NCI-H128 (cell line): ENCODE measurements at regions not wholly inside any gene's neighbourhood (a gene's known extent, or its start where the extent isn't known, plus 50 kb on each side); places are given as distances from the start of the nearest gene placed in this dataset.
A peak's percentile ranks its signal among the peaks of the same experiment; 100 is the strongest.

Experiments
- DNase-seq: peaks from one replicate; lab custom pipeline; 2025; ENCODE audit not compliant: unreplicated experiment; lab: John Stamatoyannopoulos, UW

- DNase-seq: no peak
These were observed 143.4 kb upstream of the CPSF6 start for GRCh38 chr12:69095765-69096477.

GRCh38 chr12:69096669-69097335, 142.6 kb upstream of the CPSF6 start:
- no peak for DNase-seq

GRCh38 chr12:69097619-69098368, 141.6 kb upstream of the CPSF6 start:
- no peak for DNase-seq

- no peak for DNase-seq
These were observed 140.1 kb upstream of the CPSF6 start for GRCh38 chr12:69099201-69099837.

GRCh38 chr12:69101505-69101904, 137.9 kb upstream of the CPSF6 start:
- DNase-seq: no peak

- DNase-seq: no peak
These were observed 136.5 kb upstream of the CPSF6 start for GRCh38 chr12:69102856-69103255.

GRCh38 chr12:69105101-69105962, 134.0 kb upstream of the CPSF6 start:
- DNase-seq: peak; percentile 40

GRCh38 chr12:69106482-69107118, 132.8 kb upstream of the CPSF6 start:
- no peak for DNase-seq

GRCh38 chr12:69107541-69107940, 131.8 kb upstream of the CPSF6 start:
- DNase-seq: no peak

GRCh38 chr12:69108037-69108436, 131.3 kb upstream of the CPSF6 start:
- no peak for DNase-seq

GRCh38 chr12:69112616-69113015, 126.8 kb upstream of the CPSF6 start:
- DNase-seq: no peak

GRCh38 chr12:69115099-69115498, 124.3 kb upstream of the CPSF6 start:
- no peak for DNase-seq

GRCh38 chr12:69115951-69116350, 123.4 kb upstream of the CPSF6 start:
- no peak for DNase-seq

GRCh38 chr12:69117566-69118266, 121.7 kb upstream of the CPSF6 start:
- DNase-seq: no peak

GRCh38 chr12:69118516-69118915, 120.9 kb upstream of the CPSF6 start:
- no peak for DNase-seq

- no peak for DNase-seq
These were observed 119.6 kb upstream of the CPSF6 start for GRCh38 chr12:69119770-69120169.

- DNase-seq: no peak
These were observed 119.0 kb upstream of the CPSF6 start for GRCh38 chr12:69120354-69120753.

- DNase-seq: no peak
These were observed 116.1 kb upstream of the CPSF6 start for GRCh38 chr12:69123311-69123710.

GRCh38 chr12:69123919-69124638, 115.3 kb upstream of the CPSF6 start:
- DNase-seq: no peak
